ENCODE measurements at regions not wholly inside any gene's neighbourhood (a gene's known extent, or its start where the extent isn't known, plus 50 kb on each side); places are given as distances from the start of the nearest gene placed in this dataset.

DNA sequence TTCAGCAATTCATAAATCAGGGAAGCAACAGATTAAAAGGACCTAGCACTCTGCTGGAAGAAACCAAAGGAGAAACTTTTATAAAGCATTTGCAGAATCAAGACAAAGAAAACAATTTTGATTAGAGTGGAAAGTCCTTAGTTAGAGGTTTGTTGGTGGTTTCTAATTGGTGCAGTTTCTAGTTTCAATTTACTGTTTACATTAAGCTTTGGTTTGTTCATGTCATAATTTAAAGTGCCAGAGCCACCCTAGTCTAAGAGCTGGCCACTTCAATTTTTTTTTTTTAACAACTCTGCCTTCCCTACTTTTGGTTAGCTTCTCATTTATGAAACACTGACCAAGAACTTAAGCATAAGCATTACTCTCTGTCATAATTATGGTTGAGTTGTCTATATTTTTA is 1428.2 kb upstream of the GBE1 start:
- TF ChIP-seq POLR2A (IDR thresholded peaks at IDR 0.05) = no peak
- TF ChIP-seq, protein P1, sequence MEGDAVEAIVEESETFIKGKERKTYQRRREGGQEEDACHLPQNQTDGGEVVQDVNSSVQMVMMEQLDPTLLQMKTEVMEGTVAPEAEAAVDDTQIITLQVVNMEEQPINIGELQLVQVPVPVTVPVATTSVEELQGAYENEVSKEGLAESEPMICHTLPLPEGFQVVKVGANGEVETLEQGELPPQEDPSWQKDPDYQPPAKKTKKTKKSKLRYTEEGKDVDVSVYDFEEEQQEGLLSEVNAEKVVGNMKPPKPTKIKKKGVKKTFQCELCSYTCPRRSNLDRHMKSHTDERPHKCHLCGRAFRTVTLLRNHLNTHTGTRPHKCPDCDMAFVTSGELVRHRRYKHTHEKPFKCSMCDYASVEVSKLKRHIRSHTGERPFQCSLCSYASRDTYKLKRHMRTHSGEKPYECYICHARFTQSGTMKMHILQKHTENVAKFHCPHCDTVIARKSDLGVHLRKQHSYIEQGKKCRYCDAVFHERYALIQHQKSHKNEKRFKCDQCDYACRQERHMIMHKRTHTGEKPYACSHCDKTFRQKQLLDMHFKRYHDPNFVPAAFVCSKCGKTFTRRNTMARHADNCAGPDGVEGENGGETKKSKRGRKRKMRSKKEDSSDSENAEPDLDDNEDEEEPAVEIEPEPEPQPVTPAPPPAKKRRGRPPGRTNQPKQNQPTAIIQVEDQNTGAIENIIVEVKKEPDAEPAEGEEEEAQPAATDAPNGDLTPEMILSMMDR (IDR thresholded peaks at IDR 0.05) = no peak

Measured in heart left ventricle (tissue), 13 donors.